Brain microvascular endothelial cell (primary cell): ENCODE measurements at regions not wholly inside any gene's neighbourhood (a gene's known extent, or its start where the extent isn't known, plus 50 kb on each side); places are given as distances from the start of the nearest gene placed in this dataset.

Source experiments
- DNase-seq: peaks from one replicate; pipeline ENCODE4 v3.0.0-alpha.2; 2020
- H3K27ac ChIP-seq: fragments of 250-450 bp; sonication (Bioruptor Pico); 2 replicates; pipeline ENCODE4 v1.5.1; 2020; ENCODE audit warnings: mild to moderate bottlenecking, moderate library complexity
- H3K27me3 ChIP-seq: fragments of 250-450 bp; sonication (Bioruptor Pico); replicated peaks from 2 replicates; pipeline ENCODE4 v1.5.1; 2020; ENCODE audit warnings: mild to moderate bottlenecking
- H3K36me3 ChIP-seq: fragments of 250-450 bp; sonication (Bioruptor Pico); replicated peaks from 2 replicates; pipeline ENCODE4 v1.5.1; 2020; ENCODE audit warnings: mild to moderate bottlenecking
- H3K4me3 ChIP-seq: 2 replicates; pipeline ENCODE4 v1.5.1; 2011; ENCODE audit warnings: low read depth, mild to moderate bottlenecking, control low read depth, low read length, moderate library complexity
- CTCF ChIP-seq: IDR thresholded peaks from 2 replicates; pipeline ENCODE4 v1.5.1; 2011; ENCODE audit warnings: low read depth, mild to moderate bottlenecking, moderate library complexity, low read length, control low read depth, inconsistent platforms; ENCODE audit errors: missing control alignments
- in situ Hi-C: cut with HindIII; loops from 2 replicates; pipeline ENCODE4 v1.10.0; 2017; ENCODE audit warnings: low sequenced_read_pairs, low pct_ligation_motif_present

- Histone ChIP-seq H3K4me3 (no peak overlapping the region), H3K27me3 (no peaks in the 10 kb centered on the region), H3K36me3 (no peaks in the 10 kb centered on the region), H3K27ac (no peak overlapping the region)
- no peak for DNase-seq
- in situ Hi-C loops, result no loop called here
- no peak for TF ChIP-seq CTCF
These were observed 506.3 kb upstream of the RAG2 start for GRCh38 chr11:37104380-37104779.

- TF ChIP-seq CTCF, result no peak
- no peak overlapping the region for H3K27ac ChIP-seq
- H3K4me3 ChIP-seq, result no peak overlapping the region
- no peaks in the 10 kb centered on the region for H3K36me3 ChIP-seq
- no peak for DNase-seq
- in situ Hi-C loops, result no loop called here
- no peaks in the 10 kb centered on the region for H3K27me3 ChIP-seq
These were observed 502.0 kb upstream of the RAG2 start for GRCh38 chr11:37100008-37100407.

- no peak for DNase-seq
- in situ Hi-C loops, result no loop called here
- no peaks in the 10 kb centered on the region for H3K27me3 ChIP-seq
- H3K27ac ChIP-seq, result no peak overlapping the region
- no peaks in the 10 kb centered on the region for H3K36me3 ChIP-seq
- no peak for TF ChIP-seq CTCF
- no peak overlapping the region for H3K4me3 ChIP-seq
These were observed 494.5 kb upstream of the RAG2 start for GRCh38 chr11:37092487-37092886.

GRCh38 chr11:37089439-37089838 is 491.4 kb upstream of the RAG2 start:
- TF ChIP-seq CTCF, result no peak
- in situ Hi-C loops, result no loop called here
- H3K27me3 ChIP-seq, result no peaks in the 10 kb centered on the region
- H3K36me3 ChIP-seq, result no peaks in the 10 kb centered on the region
- H3K4me3 ChIP-seq, result no peak overlapping the region
- DNase-seq, result no peak
- H3K27ac ChIP-seq, result no peak overlapping the region

GRCh38 chr11:37088573-37088910 is 490.5 kb upstream of the RAG2 start:
- no peak for DNase-seq
- Histone ChIP-seq H3K36me3 (no peaks in the 10 kb centered on the region), H3K27ac (no peak overlapping the region), H3K27me3 (no peaks in the 10 kb centered on the region), H3K4me3 (no peak overlapping the region)
- in situ Hi-C loops, result no loop called here
- no peak for TF ChIP-seq CTCF

- H3K27me3 ChIP-seq, result no peaks in the 10 kb centered on the region
- no peak for TF ChIP-seq CTCF
- H3K36me3 ChIP-seq, result no peaks in the 10 kb centered on the region
- DNase-seq, result no peak
- in situ Hi-C loops, result no loop called here
- no peak overlapping the region for H3K27ac ChIP-seq
- H3K4me3 ChIP-seq, result no peak overlapping the region
These were observed 489.9 kb upstream of the RAG2 start for GRCh38 chr11:37087650-37088572.
